Heart right ventricle (tissue), 16 donors: ENCODE measurements at regions not wholly inside any gene's neighbourhood (a gene's known extent, or its start where the extent isn't known, plus 50 kb on each side); places are given as distances from the start of the nearest gene placed in this dataset.
A peak's percentile ranks its signal among the peaks of the same experiment; 100 is the strongest.

Experiments
- ATAC-seq, 8 donors: fragments of 200-7000 bp; cut with Tn5 transposase; one replicate each; pipeline ENCODE4 v1.9.1; 2020; ENCODE audit warnings: mild to moderate bottlenecking in 8 of 8, moderate library complexity in 8 of 8, moderate number of reproducible peaks in 1 of 8
- DNase-seq, 2 donors: peaks; one replicate each; pipeline ENCODE4 v3.0.0-alpha.2; 2020
- H3K27ac ChIP-seq, 10 donors: fragments of 200-600 bp; sonication (generic) in 2 of 10; one replicate each; pipeline versions ENCODE4 v1.5.0 to v1.8.0; 2020 to 2022; ENCODE audit warnings: mild to moderate bottlenecking in 3 of 10
- H3K27me3 ChIP-seq, 7 donors: fragments of 200-600 bp; one replicate each; pipeline ENCODE4 v1.8.0; 2021 to 2022; ENCODE audit warnings: mild to moderate bottlenecking in 2 of 7
- H3K36me3 ChIP-seq, 9 donors: fragments of 200-600 bp; sonication (generic) in 1 of 9; one replicate each; pipeline versions ENCODE4 v1.5.0 to v1.8.0; 2020 to 2022; ENCODE audit warnings: mild to moderate bottlenecking in 2 of 9
- H3K4me1 ChIP-seq, 9 donors: fragments of 200-600 bp; sonication (generic) in 1 of 9; one replicate each; pipeline versions ENCODE4 v1.5.0 to v1.8.0; 2020 to 2022; ENCODE audit warnings: mild to moderate bottlenecking in 4 of 9
- H3K4me3 ChIP-seq, 10 donors: fragments of 200-600 bp; sonication (generic) in 2 of 10; one replicate each; pipeline versions ENCODE4 v1.5.0 to v1.8.0; 2020 to 2022; ENCODE audit warnings: mild to moderate bottlenecking in 7 of 10, moderate library complexity in 2 of 10
- H3K9me3 ChIP-seq, 11 donors: fragments of 200-600 bp in 10 of 11; sonication (generic) in 2 of 11; one replicate each; pipeline versions ENCODE4 v1.5.0 to v1.8.0; 2013 to 2022; ENCODE audit warnings: mild to moderate bottlenecking in 2 of 11, control low read depth in 1 of 11, moderate library complexity in 1 of 11
- CTCF ChIP-seq, 9 donors: fragments of 200-600 bp; sonication (generic) in 2 of 9; IDR thresholded peaks; one replicate each; pipeline versions ENCODE4 v1.5.0 to v1.8.0; 2021 to 2022; ENCODE audit warnings: antibody characterized with exemption in 9 of 9, mild to moderate bottlenecking in 5 of 9, moderate library complexity in 1 of 9
- WGBS, 2 donors: extraction: QIAGEN DNeasy Blood & Tissue Kit; methylation state at CpG; one replicate each; pipeline ENCODE4 v1.1.7; 2013; ENCODE audit warnings: inconsistent platforms in 1 of 2; 5-methylcytosine and 5-hydroxymethylcytosine counted together
- intact Hi-C, 10 donors: fragments of 100-400 bp; cut with DNase I; formaldehyde crosslinking; loops; one replicate each; pipeline versions ENCODE4 v1.11.1 to v1.14.2; 2022
- donor health status: Arrhythmogenic right ventricular cardiomyopathy.
- donor health status: ischemic (EF 13 %, LVEDD 7.1; RV severe dilation, severe dysfunction).
- donor health status: healthy with polysubstance abuse.
- donor health status: DM: no; HTN: yes; CAD: no.
- donor health status: DM: no; HTN: no; CAD: no.
- donor health status: ischemic (EF 25% LVEDD 6.9; RV normal size, moderate dysfunction).
- donor health status: ischemic (EF 25% LVEDD 5.7; RV mildly dilated, moderate dysfunction).
- donor health status: healthy.
- donor health status: DM: yes; HTN: yes; CAD: no.
- donor health status: Ischemic cardiomyopathy.
- donor health status: ischemic (EF 35%, LVEDD 5.7; RV mildly dilated, moderate dysfunction).
- donor health status: nonischemic (EF 11% LVEDD 7.7; RV severe dilation, severe dysfunction).
- donor health status: DM: yes; HTN: yes; CAD: no.
- donor health status: PGD.
- donor health status: ischemic (EF 29% LVEDD 5.4; RV normal size, mild dysfunction).
- donor health status: nonischemic (EF 23%, LVEDD 6.1; RV moderate dilation, normal function).

GRCh38 chr1:53388963-53389362, 61.1 kb upstream of the LRP8 start:
- intact Hi-C loops = no loop called here
- WGBS, 2 donors = 93 to 95% methylated on average over 4 of the region's 4 CpGs
- H3K4me3 ChIP-seq = no peak overlapping the region
- DNase-seq = no peak
- no peak for TF ChIP-seq CTCF (IDR thresholded peaks at IDR 0.05)
- H3K4me1 ChIP-seq = peaks cover 0 to 10% (median 0%) of the 10 kb centered on the region in 9 donors
- H3K9me3 ChIP-seq = peaks cover 0 to 12% (median 0%) of the 10 kb centered on the region in 11 donors
- peaks cover 0 to 18% (median 5%) of the 10 kb centered on the region in 7 donors for H3K27me3 ChIP-seq
- no peak overlapping the region for H3K27ac ChIP-seq
- H3K36me3 ChIP-seq = no peaks in the 10 kb centered on the region
- no peak for ATAC-seq

GRCh38 chr1:53390261-53390660, 62.4 kb upstream of the LRP8 start:
- WGBS, 2 donors = 49 to 58% methylated on average over 5 of the region's 5 CpGs
- intact Hi-C loops = no loop called here

GRCh38 chr1:53390736-53391135, 62.9 kb upstream of the LRP8 start:
- Histone ChIP-seq H3K4me1 (peaks cover 0 to 10% (median 0%) of the 10 kb centered on the region in 9 donors), H3K36me3 (no peaks in the 10 kb centered on the region), H3K27me3 (peaks cover 0 to 15% (median 4%) of the 10 kb centered on the region in 7 donors), H3K9me3 (peaks cover 0 to 12% (median 0%) of the 10 kb centered on the region in 11 donors), H3K27ac (no peak overlapping the region), H3K4me3 (no peak overlapping the region)
- ATAC-seq (no peak), DNase-seq (no peak)
- intact Hi-C loops = no loop called here
- WGBS, 2 donors = 84 to 89% methylated on average over 8 of the region's 8 CpGs
- TF ChIP-seq CTCF (IDR thresholded peaks at IDR 0.05) = no peak

More at GRCh38 chr1:53390261-53390660, 62.4 kb upstream of the LRP8 start:
- H3K27ac ChIP-seq = no peak overlapping the region
- no peak for TF ChIP-seq CTCF (IDR thresholded peaks at IDR 0.05)
- peaks cover 0 to 10% (median 0%) of the 10 kb centered on the region in 9 donors for H3K4me1 ChIP-seq
- DNase-seq (peak; percentile 21 to 41), ATAC-seq (peak in 6 of 8 donors; percentile 19 to 50 (median 33))
- H3K4me3 ChIP-seq = no peak overlapping the region
- H3K36me3 ChIP-seq = no peaks in the 10 kb centered on the region
- H3K27me3 ChIP-seq = peaks cover 0 to 14% (median 5%) of the 10 kb centered on the region in 7 donors
- peaks cover 0 to 12% (median 0%) of the 10 kb centered on the region in 11 donors for H3K9me3 ChIP-seq

- 80 to 85% methylated on average over 2 of the region's 2 CpGs for WGBS, 2 donors
- Histone ChIP-seq H3K4me1 (peaks cover 0 to 10% (median 0%) of the 10 kb centered on the region in 9 donors), H3K36me3 (no peaks in the 10 kb centered on the region), H3K27me3 (peaks cover 0 to 19% (median 7%) of the 10 kb centered on the region in 7 donors), H3K4me3 (no peak overlapping the region), H3K9me3 (peaks cover 0 to 12% (median 0%) of the 10 kb centered on the region in 11 donors), H3K27ac (no peak overlapping the region)
- intact Hi-C loops = no loop called here
- no peak for TF ChIP-seq CTCF (IDR thresholded peaks at IDR 0.05)
- ATAC-seq (no peak), DNase-seq (no peak)
Measured at GRCh38 chr1:53391296-53391695, 63.4 kb upstream of the LRP8 start.
